NCI-H1092 treated with DMSO at 0.1 percent for 48 hours (cell line): ENCODE measurements at regions not wholly inside any gene's neighbourhood (a gene's known extent, or its start where the extent isn't known, plus 50 kb on each side); places are given as distances from the start of the nearest gene placed in this dataset.
"Not testable (repeated sequence)": the region's sequence is repeated elsewhere in the genome, so short reads cannot be mapped to it uniquely, and the experiment has no call there.

Experiments used
- DNase-seq: peaks from one replicate; lab custom pipeline; 2025; lab: John Stamatoyannopoulos, UW

- no peak for DNase-seq
Observed at GRCh38 chr6:112659912-112660311, 312.8 kb downstream of the RFPL4B start.

- DNase-seq, result no peak
Observed at GRCh38 chr6:112660626-112661025, 313.5 kb downstream of the RFPL4B start.

GRCh38 chr6:112663698-112664097 lies 316.6 kb downstream of the RFPL4B start:
- DNase-seq, result no peak

- no peak for DNase-seq
Observed at GRCh38 chr6:112665114-112665513, 318.0 kb downstream of the RFPL4B start.

- no peak for DNase-seq
Observed at GRCh38 chr6:112665815-112666214, 318.7 kb downstream of the RFPL4B start.

GRCh38 chr6:112667427-112667826 lies 320.3 kb downstream of the RFPL4B start:
- no peak for DNase-seq

GRCh38 chr6:112680091-112680490 lies 333.0 kb downstream of the RFPL4B start:
- DNase-seq, result no peak

- DNase-seq, result no peak
Observed at GRCh38 chr6:112682071-112682470, 334.9 kb downstream of the RFPL4B start.

- DNase-seq, result no peak
Observed at GRCh38 chr6:112683106-112683505, 336.0 kb downstream of the RFPL4B start.

- no peak for DNase-seq
Observed at GRCh38 chr6:112683926-112684325, 336.8 kb downstream of the RFPL4B start.

GRCh38 chr6:112685521-112686220 lies 338.5 kb downstream of the RFPL4B start:
- not testable (repeated sequence) for DNase-seq

GRCh38 chr6:112688487-112689165 lies 341.5 kb downstream of the RFPL4B start:
- DNase-seq, result not testable (repeated sequence)

- DNase-seq, result not testable (repeated sequence)
Observed at GRCh38 chr6:112689183-112689858, 342.2 kb downstream of the RFPL4B start.

- no peak for DNase-seq
Observed at GRCh38 chr6:112690497-112691202, 343.5 kb downstream of the RFPL4B start.

- no peak for DNase-seq
Observed at GRCh38 chr6:112691289-112691688, 344.2 kb downstream of the RFPL4B start.

GRCh38 chr6:112695001-112695400 lies 347.9 kb downstream of the RFPL4B start:
- DNase-seq, result no peak

- no peak for DNase-seq
Observed at GRCh38 chr6:112697265-112697664, 350.1 kb downstream of the RFPL4B start.

- no peak for DNase-seq
Observed at GRCh38 chr6:112701201-112701600, 354.1 kb downstream of the RFPL4B start.

- no peak for DNase-seq
Observed at GRCh38 chr6:112710710-112711109, 363.6 kb downstream of the RFPL4B start.

- no peak for DNase-seq
Observed at GRCh38 chr6:112713402-112713801, 366.3 kb downstream of the RFPL4B start.

GRCh38 chr6:112717401-112717800 lies 370.3 kb downstream of the RFPL4B start:
- no peak for DNase-seq

GRCh38 chr6:112717856-112718255 lies 370.7 kb downstream of the RFPL4B start:
- no peak for DNase-seq
